Progenitor cell of endocrine pancreas (in vitro differentiated cells): ENCODE measurements at regions not wholly inside any gene's neighbourhood (a gene's known extent, or its start where the extent isn't known, plus 50 kb on each side); places are given as distances from the start of the nearest gene placed in this dataset.

Source experiments
- DNase-seq: peaks from one replicate; pipeline ENCODE4 v3.0.0; 2021; ENCODE audit warnings: low spot score; ENCODE audit not compliant: unreplicated experiment
- H3K27ac Mint-ChIP-seq: 2 replicates; pipeline ENCODE4 v1.8.0; 2021; ENCODE audit warnings: mild to moderate bottlenecking, moderate library complexity, mixed read lengths
- H3K27me3 Mint-ChIP-seq: 2 replicates; pipeline ENCODE4 v1.8.0; 2021; ENCODE audit warnings: mixed read lengths
- H3K36me3 Mint-ChIP-seq: 2 replicates; pipeline ENCODE4 v1.8.0; 2022; ENCODE audit warnings: mixed read lengths; ENCODE audit not compliant: insufficient read depth
- H3K4me1 Mint-ChIP-seq: 2 replicates; pipeline ENCODE4 v1.8.0; 2021; ENCODE audit warnings: low read depth, mixed read lengths
- H3K4me3 Mint-ChIP-seq: 2 replicates; pipeline ENCODE4 v1.8.0; 2021; ENCODE audit warnings: low read depth, mild to moderate bottlenecking, moderate library complexity, mixed read lengths
- H3K9me3 Mint-ChIP-seq: 2 replicates; pipeline ENCODE4 v1.8.0; 2021; ENCODE audit warnings: low read depth, mixed read lengths
- CTCF ChIP-seq: fragments of 200-600 bp; sonication (generic); IDR thresholded peaks from one replicate; pipeline ENCODE4 v1.5.0; 2021; ENCODE audit warnings: antibody characterized with exemption, mild to moderate bottlenecking; ENCODE audit not compliant: unreplicated experiment

DNA sequence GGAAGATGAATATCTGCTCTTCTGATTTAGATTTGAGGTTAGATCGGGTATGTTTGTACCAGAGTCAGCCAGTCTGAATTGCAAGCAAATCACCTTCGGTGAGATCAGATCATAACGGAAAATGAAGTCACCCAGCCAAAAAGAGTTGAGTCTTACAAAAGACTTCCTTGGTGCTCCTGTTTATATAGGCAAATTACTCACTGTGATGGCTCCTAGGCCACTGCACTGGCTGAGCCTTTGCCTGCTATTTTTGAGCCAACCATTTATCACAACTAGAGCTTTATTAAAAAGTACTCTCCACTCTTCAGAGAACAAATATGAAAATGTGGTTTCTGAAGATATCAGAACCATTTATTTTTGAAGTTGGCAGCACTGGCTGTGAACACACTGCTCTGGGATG is 277.7 kb upstream of the PCSK5 start:
- no peak overlapping the region for H3K4me3 Mint-ChIP-seq
- TF ChIP-seq CTCF: no peak

GRCh38 chr9:75615284-75615683 is 275.2 kb upstream of the PCSK5 start:
- Mint-ChIP-seq H3K4me1 (peaks cover 9% of the 10 kb centered on the region), H3K9me3 (peaks cover 8% of the 10 kb centered on the region), H3K27me3 (peaks cover 11% of the 10 kb centered on the region), H3K27ac (no peak overlapping the region), H3K36me3 (no peaks in the 10 kb centered on the region), H3K4me3 (no peak overlapping the region)
- DNase-seq: no peak
- TF ChIP-seq CTCF: no peak

More for the DNA sequence above, 277.7 kb upstream of the PCSK5 start:
- H3K9me3 Mint-ChIP-seq: peaks cover 5% of the 10 kb centered on the region
- peaks cover 15% of the 10 kb centered on the region for H3K27me3 Mint-ChIP-seq
- peaks cover 12% of the 10 kb centered on the region for H3K4me1 Mint-ChIP-seq
- H3K27ac Mint-ChIP-seq: no peak overlapping the region
- no peaks in the 10 kb centered on the region for H3K36me3 Mint-ChIP-seq
- DNase-seq: no peak

- peaks cover 6% of the 10 kb centered on the region for H3K27me3 Mint-ChIP-seq
- TF ChIP-seq CTCF: no peak
- H3K4me1 Mint-ChIP-seq: peaks cover 9% of the 10 kb centered on the region
- no peaks in the 10 kb centered on the region for H3K36me3 Mint-ChIP-seq
- no peak overlapping the region for H3K27ac Mint-ChIP-seq
- no peak overlapping the region for H3K4me3 Mint-ChIP-seq
- H3K9me3 Mint-ChIP-seq: peaks cover 4% of the 10 kb centered on the region
- DNase-seq: no peak
Observed at GRCh38 chr9:75616052-75616451, 274.4 kb upstream of the PCSK5 start.

- Mint-ChIP-seq H3K4me3 (no peak overlapping the region), H3K36me3 (no peaks in the 10 kb centered on the region), H3K4me1 (peaks cover 9% of the 10 kb centered on the region), H3K27ac (peak overlapping the region; percentile 1), H3K9me3 (peaks cover 6% of the 10 kb centered on the region), H3K27me3 (no peaks in the 10 kb centered on the region)
- no peak for DNase-seq
- no peak for TF ChIP-seq CTCF
Observed at GRCh38 chr9:75616841-75617566, 273.5 kb upstream of the PCSK5 start.

GRCh38 chr9:75623462-75623861 is 267.0 kb upstream of the PCSK5 start:
- Mint-ChIP-seq H3K27me3 (no peaks in the 10 kb centered on the region), H3K4me3 (no peak overlapping the region), H3K4me1 (no peaks in the 10 kb centered on the region), H3K36me3 (no peaks in the 10 kb centered on the region), H3K27ac (no peak overlapping the region), H3K9me3 (peaks cover 16% of the 10 kb centered on the region)
- no peak for TF ChIP-seq CTCF
- no peak for DNase-seq
